GM12864 (cell line): ENCODE measurements at regions not wholly inside any gene's neighbourhood (a gene's known extent, or its start where the extent isn't known, plus 50 kb on each side); places are given as distances from the start of the nearest gene placed in this dataset.

Experiments used
- DNase-seq: peaks from one replicate; pipeline ENCODE4 v3.0.0-alpha.2; 2011; ENCODE audit warnings: low read depth
- H3K4me3 ChIP-seq: 2 replicates; pipeline ENCODE4 v1.5.1; 2011; ENCODE audit warnings: mild to moderate bottlenecking, low read depth, low read length, control low read depth
- TF ChIP-seq, protein P1 (sequence below): IDR thresholded peaks from 2 replicates; pipeline ENCODE4 v1.5.1; 2011; ENCODE audit warnings: low read depth, mild to moderate bottlenecking, moderate library complexity, low read length, control low read depth, inconsistent platforms; ENCODE audit errors: missing control alignments

DNA sequence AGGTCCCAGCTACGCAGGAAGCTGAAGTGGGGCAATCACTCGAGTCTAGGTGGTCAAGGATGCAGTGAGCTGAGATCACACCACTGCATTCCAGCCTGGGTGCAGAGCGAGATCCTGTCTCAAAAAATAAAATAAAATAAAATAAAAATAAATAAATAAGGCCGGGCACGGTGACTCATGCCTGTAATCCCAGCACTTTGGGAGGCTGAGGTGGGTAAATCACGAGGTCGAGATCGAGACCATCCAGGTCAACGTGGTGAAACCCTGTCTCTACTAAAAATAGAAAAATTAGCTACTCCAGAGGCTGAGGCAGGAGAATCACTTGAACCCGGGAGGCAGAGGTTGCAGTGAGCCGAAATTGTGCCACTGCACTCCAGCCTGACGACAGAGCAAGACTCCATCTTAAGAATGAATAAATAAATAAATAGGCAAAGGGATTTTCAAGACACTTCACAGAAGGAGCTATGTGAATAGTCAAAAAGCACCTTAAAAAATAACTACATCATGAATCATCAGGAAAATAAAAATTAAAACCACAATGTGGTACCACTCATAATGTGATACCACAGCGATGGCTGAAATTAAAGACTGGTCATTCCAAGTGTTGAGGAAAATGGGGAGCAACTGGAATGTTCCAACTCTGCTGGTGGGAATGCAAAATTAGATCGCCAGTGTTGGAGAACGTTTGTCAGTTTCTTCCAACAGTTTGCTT is 92.9 kb upstream of the TBX3 start:
- H3K4me3 ChIP-seq = no peak overlapping the region
- DNase-seq = no peak
- TF ChIP-seq, protein P1, sequence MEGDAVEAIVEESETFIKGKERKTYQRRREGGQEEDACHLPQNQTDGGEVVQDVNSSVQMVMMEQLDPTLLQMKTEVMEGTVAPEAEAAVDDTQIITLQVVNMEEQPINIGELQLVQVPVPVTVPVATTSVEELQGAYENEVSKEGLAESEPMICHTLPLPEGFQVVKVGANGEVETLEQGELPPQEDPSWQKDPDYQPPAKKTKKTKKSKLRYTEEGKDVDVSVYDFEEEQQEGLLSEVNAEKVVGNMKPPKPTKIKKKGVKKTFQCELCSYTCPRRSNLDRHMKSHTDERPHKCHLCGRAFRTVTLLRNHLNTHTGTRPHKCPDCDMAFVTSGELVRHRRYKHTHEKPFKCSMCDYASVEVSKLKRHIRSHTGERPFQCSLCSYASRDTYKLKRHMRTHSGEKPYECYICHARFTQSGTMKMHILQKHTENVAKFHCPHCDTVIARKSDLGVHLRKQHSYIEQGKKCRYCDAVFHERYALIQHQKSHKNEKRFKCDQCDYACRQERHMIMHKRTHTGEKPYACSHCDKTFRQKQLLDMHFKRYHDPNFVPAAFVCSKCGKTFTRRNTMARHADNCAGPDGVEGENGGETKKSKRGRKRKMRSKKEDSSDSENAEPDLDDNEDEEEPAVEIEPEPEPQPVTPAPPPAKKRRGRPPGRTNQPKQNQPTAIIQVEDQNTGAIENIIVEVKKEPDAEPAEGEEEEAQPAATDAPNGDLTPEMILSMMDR = no peak

DNA sequence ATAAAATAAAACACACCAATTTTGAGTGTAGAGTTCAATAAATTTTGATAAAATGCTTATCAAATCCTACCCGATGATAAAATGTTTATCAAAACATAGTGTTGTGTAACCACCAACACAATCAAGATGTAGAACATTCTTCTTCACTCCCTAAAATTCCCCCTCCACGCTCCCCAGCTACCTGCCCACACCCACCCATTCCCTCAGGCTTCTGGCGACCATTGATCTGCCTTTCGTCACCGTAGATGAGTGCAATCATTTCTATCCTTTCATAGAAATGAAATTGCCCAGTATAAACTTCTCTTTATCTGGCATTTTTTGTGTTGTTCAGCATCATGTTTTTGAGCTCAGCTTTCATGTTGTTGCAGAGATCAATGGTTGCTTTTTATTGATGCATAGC is 90.7 kb upstream of the TBX3 start:
- no peak for DNase-seq
- no peak overlapping the region for H3K4me3 ChIP-seq
- TF ChIP-seq, protein P1 = no peak

DNA sequence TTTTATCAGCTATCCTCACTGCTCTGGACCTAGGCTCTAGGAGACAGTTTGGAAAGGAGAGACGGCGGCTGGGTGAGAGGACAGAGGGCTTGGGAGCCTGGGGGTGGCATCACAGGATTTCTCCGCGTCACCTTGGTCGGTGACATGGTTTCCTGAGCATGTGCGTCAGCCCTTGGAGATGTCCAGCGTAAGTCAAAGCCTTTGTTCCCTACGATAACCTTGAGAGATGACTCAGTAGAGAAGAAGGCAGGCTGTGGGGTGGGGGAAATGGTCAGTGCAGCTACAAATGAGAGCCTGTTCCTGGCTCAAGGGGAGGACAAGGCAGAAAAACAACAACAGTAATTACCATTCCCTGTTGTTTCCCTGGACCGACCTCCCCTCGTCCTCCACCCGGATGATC is 90.2 kb upstream of the TBX3 start:
- TF ChIP-seq, protein P1 = no peak
- DNase-seq = no peak
- no peak overlapping the region for H3K4me3 ChIP-seq

DNA sequence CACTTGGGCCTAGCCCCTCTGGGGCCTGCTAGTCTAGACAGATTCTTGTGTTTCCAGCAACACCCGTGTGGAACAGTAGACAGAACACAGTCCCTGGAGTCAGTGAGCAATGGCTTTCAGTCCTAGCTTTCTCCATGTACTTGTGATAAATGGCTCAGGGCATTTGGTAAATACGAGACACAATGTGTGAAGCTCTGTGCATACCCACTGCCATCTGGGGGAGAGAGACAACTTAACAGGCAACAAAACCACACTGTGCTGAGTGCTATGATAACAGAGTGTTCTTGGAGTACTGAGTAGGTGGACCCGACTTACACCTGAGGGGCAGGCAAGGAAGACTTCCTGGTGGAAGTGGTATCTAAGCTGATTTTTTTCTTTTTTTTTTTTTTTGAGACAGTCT is 86.3 kb upstream of the TBX3 start:
- no peak for DNase-seq
- no peak overlapping the region for H3K4me3 ChIP-seq
- TF ChIP-seq, protein P1 = no peak

DNA sequence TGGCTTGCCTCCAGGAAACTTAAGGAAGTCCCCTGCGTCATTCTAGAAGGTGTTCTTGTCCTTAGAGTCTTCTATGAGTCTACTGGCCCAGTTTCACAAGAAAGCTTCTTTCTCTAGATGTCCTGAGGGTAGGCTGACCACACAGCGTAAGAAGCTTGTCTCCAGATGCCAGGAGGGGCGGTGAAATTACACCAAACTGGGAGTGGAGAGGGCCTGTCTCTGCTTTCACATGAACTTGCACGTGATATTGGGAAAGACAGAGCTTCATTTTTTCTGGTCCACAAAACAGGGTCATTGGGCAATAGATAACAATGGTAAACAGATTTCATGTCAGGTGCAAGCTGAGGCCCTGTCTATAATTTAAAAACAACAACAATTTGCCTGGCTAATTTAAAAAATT is 85.7 kb upstream of the TBX3 start:
- TF ChIP-seq, protein P1 = no peak
- no peak for DNase-seq

DNA sequence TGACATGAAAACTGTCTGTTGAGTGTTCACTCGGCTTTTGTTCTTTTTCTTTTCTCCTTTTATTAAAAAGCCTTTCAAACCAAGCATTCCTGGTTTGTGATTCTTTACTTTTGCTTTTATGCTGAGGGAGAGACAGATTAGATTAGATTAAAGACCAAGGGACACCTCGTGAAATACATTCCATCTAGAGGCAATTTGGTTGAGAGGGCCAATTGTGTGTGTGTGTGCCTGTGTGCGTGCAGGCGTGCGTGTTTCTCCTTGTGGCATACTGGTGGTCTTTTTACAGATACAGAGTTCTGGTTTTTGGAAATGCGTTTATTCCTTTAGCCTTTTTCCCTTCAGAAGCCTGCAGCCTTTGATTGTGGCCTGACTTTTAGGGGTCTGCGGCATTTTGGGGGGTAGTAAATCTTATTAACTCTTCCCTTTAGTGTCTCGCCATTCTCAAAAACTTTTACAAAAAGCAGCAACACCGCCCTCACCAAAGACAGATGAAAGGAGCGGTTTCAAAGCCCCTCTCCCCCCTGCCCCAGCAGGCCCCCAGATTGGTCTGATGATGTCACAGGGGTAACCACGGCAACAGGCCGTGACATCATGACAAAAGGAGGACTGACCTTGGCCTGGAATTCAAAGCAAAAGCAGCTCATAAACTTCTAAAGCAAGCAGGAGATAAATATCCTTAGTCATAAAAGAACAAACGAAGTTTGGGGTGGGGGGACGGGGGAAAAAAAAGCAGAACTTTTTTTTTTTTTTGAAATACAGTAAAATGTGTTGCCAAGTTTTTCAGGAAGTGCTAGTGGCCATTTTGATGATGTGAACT is 84.1 kb upstream of the TBX3 start:
- TF ChIP-seq, protein P1 = no peak
- H3K4me3 ChIP-seq = no peak overlapping the region
- no peak for DNase-seq

More for the DNA sequence above, 85.7 kb upstream of the TBX3 start:
- no peak overlapping the region for H3K4me3 ChIP-seq
